ENCODE measurements at regions not wholly inside any gene's neighbourhood (a gene's known extent, or its start where the extent isn't known, plus 50 kb on each side); places are given as distances from the start of the nearest gene placed in this dataset.
"Not testable (repeated sequence)": the region's sequence is repeated elsewhere in the genome, so short reads cannot be mapped to it uniquely, and the experiment has no call there.

GRCh38 chr14:49050822-49051221 is 535.4 kb downstream of the RPS29 start:
- no peak for DNase-seq (ENCODE audit: low read depth)
- no peak overlapping the region for H3K4me3 ChIP-seq (ENCODE audit: low read length)
- TF ChIP-seq, protein P1, sequence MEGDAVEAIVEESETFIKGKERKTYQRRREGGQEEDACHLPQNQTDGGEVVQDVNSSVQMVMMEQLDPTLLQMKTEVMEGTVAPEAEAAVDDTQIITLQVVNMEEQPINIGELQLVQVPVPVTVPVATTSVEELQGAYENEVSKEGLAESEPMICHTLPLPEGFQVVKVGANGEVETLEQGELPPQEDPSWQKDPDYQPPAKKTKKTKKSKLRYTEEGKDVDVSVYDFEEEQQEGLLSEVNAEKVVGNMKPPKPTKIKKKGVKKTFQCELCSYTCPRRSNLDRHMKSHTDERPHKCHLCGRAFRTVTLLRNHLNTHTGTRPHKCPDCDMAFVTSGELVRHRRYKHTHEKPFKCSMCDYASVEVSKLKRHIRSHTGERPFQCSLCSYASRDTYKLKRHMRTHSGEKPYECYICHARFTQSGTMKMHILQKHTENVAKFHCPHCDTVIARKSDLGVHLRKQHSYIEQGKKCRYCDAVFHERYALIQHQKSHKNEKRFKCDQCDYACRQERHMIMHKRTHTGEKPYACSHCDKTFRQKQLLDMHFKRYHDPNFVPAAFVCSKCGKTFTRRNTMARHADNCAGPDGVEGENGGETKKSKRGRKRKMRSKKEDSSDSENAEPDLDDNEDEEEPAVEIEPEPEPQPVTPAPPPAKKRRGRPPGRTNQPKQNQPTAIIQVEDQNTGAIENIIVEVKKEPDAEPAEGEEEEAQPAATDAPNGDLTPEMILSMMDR (conservative IDR thresholded peaks at IDR 0.05; ENCODE audit: low read length) = no peak

GRCh38 chr14:49049711-49050110 is 536.5 kb downstream of the RPS29 start:
- DNase-seq (ENCODE audit: low read depth) = no peak
- TF ChIP-seq, protein P1 (conservative IDR thresholded peaks at IDR 0.05; ENCODE audit: low read length) = no peak

DNA sequence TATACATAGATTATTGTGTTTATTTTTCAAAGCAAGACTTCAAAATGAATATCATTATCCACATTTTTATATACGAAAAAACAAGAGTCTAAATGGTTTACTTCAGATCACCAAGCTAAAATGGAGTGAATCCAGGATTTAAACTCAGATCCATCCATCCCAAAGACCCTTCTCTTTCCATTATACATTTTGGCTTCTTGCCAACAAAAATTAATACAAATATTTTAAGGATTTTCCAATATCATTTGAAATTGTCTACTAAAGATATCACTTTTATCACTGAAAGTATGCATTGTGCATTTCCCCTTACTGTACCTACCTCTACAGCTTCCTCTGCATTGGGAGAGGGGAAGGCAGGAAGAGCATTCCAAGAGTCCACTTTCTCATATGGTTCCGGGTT is 541.2 kb downstream of the RPS29 start:
- no peak overlapping the region for H3K4me3 ChIP-seq (ENCODE audit: low read length)
- no peak for DNase-seq (ENCODE audit: low read depth)
- TF ChIP-seq, protein P1 (conservative IDR thresholded peaks at IDR 0.05; ENCODE audit: low read length) = no peak

More at GRCh38 chr14:49049711-49050110, 536.5 kb downstream of the RPS29 start:
- no peak overlapping the region for H3K4me3 ChIP-seq (ENCODE audit: low read length)

DNA sequence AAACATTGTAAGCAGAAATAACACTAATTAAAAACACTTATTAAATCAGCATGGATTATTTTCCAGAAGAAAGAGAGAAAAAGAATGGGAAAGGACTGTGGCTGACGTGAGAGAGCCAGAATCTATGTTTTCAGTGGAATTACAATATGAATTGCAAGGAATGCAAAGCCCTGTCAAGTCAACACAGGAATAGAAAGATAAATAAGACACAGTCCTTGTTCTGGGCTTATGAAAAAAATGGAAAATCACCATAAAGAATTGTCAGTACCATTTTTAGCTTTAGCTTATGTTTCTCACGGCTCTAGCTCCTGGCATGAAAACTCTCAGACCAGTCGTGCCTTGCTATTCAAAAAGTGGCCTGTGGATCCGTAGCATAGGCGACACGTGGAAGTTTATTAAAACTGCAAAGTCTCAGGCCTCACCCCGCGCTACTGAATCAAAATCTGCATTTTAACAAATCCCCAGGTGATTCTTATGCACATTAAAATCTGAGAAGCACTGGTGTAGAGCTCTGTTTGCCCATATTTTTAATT is 549.1 kb downstream of the RPS29 start:
- no peak overlapping the region for H3K4me3 ChIP-seq (ENCODE audit: low read length)
- TF ChIP-seq, protein P1 (conservative IDR thresholded peaks at IDR 0.05; ENCODE audit: low read length) = no peak
- no peak for DNase-seq (ENCODE audit: low read depth)

DNA sequence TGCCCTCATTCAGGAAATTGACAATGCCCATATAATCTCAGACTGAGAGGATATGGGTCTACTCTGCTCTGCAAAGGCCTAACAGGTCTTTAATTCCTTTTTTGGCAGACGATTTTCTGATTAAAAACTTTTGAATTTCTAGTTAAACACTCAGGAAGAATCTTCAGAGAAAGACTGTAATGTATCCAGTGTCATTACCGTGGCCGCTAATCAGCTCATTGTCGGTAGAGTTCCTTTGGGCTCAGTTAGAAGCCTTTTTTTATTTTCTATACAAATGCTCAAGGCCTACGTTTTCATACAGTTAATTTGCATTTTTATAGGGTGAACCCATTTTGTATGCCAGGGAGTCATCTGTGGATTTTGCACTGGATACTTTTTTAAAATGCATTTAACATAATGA is 549.9 kb downstream of the RPS29 start:
- TF ChIP-seq, protein P1 (conservative IDR thresholded peaks at IDR 0.05; ENCODE audit: low read length) = no peak
- no peak for DNase-seq (ENCODE audit: low read depth)
- H3K4me3 ChIP-seq (ENCODE audit: low read length) = no peak overlapping the region

DNA sequence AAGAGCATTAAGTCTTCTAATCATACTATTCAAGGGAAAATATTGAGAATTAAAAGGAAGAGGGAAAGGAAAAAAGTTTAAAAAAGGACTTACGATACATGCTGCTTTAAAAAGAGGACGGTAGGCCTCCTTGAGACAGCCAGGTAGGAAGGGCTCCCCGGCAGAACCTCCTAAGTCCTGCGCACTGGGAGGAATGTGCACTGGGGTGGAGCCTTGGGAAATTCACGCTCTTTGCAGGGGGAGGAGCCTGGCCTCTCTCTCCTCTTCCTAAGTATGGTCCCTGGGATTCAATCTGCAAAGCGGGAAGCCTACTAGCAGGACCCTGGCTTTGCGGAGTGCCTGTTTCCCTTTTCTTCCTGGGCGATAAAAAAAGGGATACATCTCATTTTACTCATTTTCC is 553.0 kb downstream of the RPS29 start:
- TF ChIP-seq, protein P1 (conservative IDR thresholded peaks at IDR 0.05; ENCODE audit: low read length) = no peak
- no peak for DNase-seq (ENCODE audit: low read depth)
- no peak overlapping the region for H3K4me3 ChIP-seq (ENCODE audit: low read length)

- H3K4me3 ChIP-seq (ENCODE audit: low read length); DNase-seq (ENCODE audit: low read depth): not testable (repeated sequence)
Measured at GRCh38 chr14:49031710-49032109, 554.5 kb downstream of the RPS29 start.

Data from AG10803 (cell line).